ENCODE measurements at regions not wholly inside any gene's neighbourhood (a gene's known extent, or its start where the extent isn't known, plus 50 kb on each side); places are given as distances from the start of the nearest gene placed in this dataset.
A peak's percentile ranks its signal among the peaks of the same experiment; 100 is the strongest.

DNA sequence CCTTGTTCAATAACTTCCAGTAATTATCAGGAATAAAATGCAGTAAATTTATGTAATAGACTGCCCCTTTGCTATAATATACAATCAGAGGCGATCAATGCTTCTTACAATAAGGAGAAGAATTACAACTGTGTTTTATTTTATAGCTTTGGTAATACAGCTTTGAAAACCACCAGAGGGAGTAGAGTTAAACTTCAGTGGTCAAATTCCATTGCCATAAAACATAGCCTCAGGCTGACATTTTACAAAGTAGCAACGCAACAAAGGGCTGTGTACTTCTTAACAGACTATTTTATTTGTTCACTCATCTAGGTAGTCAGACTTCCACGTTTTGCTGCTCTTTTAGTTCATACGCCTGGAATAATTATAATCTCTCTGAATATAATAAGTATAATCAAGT lies 58.5 kb downstream of the TEX13C start:
- no peak for DNase-seq
- Histone ChIP-seq H3K9ac (ENCODE audit: extremely low read depth, low read length, poor library complexity, severe bottlenecking) (no peak overlapping the region), H3K36me3 (ENCODE audit: control insufficient read depth, insufficient read depth, low read length) (peaks cover 3% of the 10 kb centered on the region), H3K4me3 (ENCODE audit: low read length) (no peak overlapping the region), H3K27ac (ENCODE audit: low read depth, low read length) (no peak overlapping the region), H3K4me1 (ENCODE audit: control insufficient read depth, insufficient read depth, low read length) (no peaks in the 10 kb centered on the region), H3K9me3 (ENCODE audit: control insufficient read depth, low read length) (no peaks in the 10 kb centered on the region), H3K27me3 (ENCODE audit: control insufficient read depth, insufficient read depth, low read length, poor library complexity, severe bottlenecking) (no peaks in the 10 kb centered on the region)
- Mint-ChIP-seq H3K4me1 (no peaks in the 10 kb centered on the region), H3K27ac (no peak overlapping the region), H3K9me3 (peaks cover 12% of the 10 kb centered on the region), H3K27me3 (ENCODE audit: insufficient read depth) (peaks cover 6% of the 10 kb centered on the region), H3K4me3 (no peak overlapping the region), H3K36me3 (ENCODE audit: low read depth) (peaks cover 3% of the 10 kb centered on the region)
- TF ChIP-seq CTCF (conservative IDR thresholded peaks at IDR 0.05), result peak; percentile 65
- 58% methylated on average over 1 of the region's 4 CpGs; no CpG with 5 or more reads in 1 of the 2 experiments for WGBS, 2 experiments (ENCODE audit: insufficient coverage in 1 of 2, insufficient read length in 1 of 2)

GRCh38 chrX:125378770-125379169 lies 59.1 kb downstream of the TEX13C start:
- H3K9me3 ChIP-seq (ENCODE audit: control insufficient read depth, low read length), result no peaks in the 10 kb centered on the region
- H3K27me3 ChIP-seq (ENCODE audit: control insufficient read depth, insufficient read depth, low read length, poor library complexity, severe bottlenecking), result no peaks in the 10 kb centered on the region
- H3K36me3 ChIP-seq (ENCODE audit: control insufficient read depth, insufficient read depth, low read length), result peaks cover 3% of the 10 kb centered on the region
- DNase-seq, result no peak
- WGBS, 2 experiments (ENCODE audit: insufficient coverage in 1 of 2, insufficient read length in 1 of 2), result 100% methylated on average over 1 of the region's 3 CpGs; no CpG with 5 or more reads in 1 of the 2 experiments
- H3K4me3 Mint-ChIP-seq, result no peak overlapping the region
- no peak overlapping the region for H3K4me3 ChIP-seq (ENCODE audit: low read length)
- no peaks in the 10 kb centered on the region for H3K4me1 Mint-ChIP-seq
- no peak overlapping the region for H3K27ac Mint-ChIP-seq
- H3K9me3 Mint-ChIP-seq, result peaks cover 12% of the 10 kb centered on the region
- H3K4me1 ChIP-seq (ENCODE audit: control insufficient read depth, insufficient read depth, low read length), result no peaks in the 10 kb centered on the region
- TF ChIP-seq CTCF (conservative IDR thresholded peaks at IDR 0.05), result no peak
- H3K27me3 Mint-ChIP-seq (ENCODE audit: insufficient read depth), result peaks cover 6% of the 10 kb centered on the region
- H3K9ac ChIP-seq (ENCODE audit: extremely low read depth, low read length, poor library complexity, severe bottlenecking), result no peak overlapping the region
- H3K27ac ChIP-seq (ENCODE audit: low read depth, low read length), result no peak overlapping the region
- H3K36me3 Mint-ChIP-seq (ENCODE audit: low read depth), result peaks cover 6% of the 10 kb centered on the region

- WGBS, 2 experiments (ENCODE audit: insufficient coverage in 1 of 2, insufficient read length in 1 of 2), result 58% methylated on average over 4 of the region's 4 CpGs; no CpG with 5 or more reads in 1 of the 2 experiments
These were observed 62.5 kb downstream of the TEX13C start for GRCh38 chrX:125382148-125382628.

More at GRCh38 chrX:125382148-125382628, 62.5 kb downstream of the TEX13C start:
- Mint-ChIP-seq H3K27me3 (ENCODE audit: insufficient read depth) (no peaks in the 10 kb centered on the region), H3K9me3 (no peaks in the 10 kb centered on the region), H3K4me3 (no peak overlapping the region), H3K4me1 (peaks cover 9% of the 10 kb centered on the region), H3K36me3 (ENCODE audit: low read depth) (peaks cover 34% of the 10 kb centered on the region), H3K27ac (no peak overlapping the region)
- H3K4me1 ChIP-seq (ENCODE audit: control insufficient read depth, insufficient read depth, low read length), result no peaks in the 10 kb centered on the region
- no peaks in the 10 kb centered on the region for H3K27me3 ChIP-seq (ENCODE audit: control insufficient read depth, insufficient read depth, low read length, poor library complexity, severe bottlenecking)
- H3K9me3 ChIP-seq (ENCODE audit: control insufficient read depth, low read length), result no peaks in the 10 kb centered on the region
- DNase-seq, result peak; percentile 58
- H3K9ac ChIP-seq (ENCODE audit: extremely low read depth, low read length, poor library complexity, severe bottlenecking), result no peak overlapping the region
- H3K27ac ChIP-seq (ENCODE audit: low read depth, low read length), result no peak overlapping the region
- H3K4me3 ChIP-seq (ENCODE audit: low read length), result no peak overlapping the region
- no peak for TF ChIP-seq CTCF (conservative IDR thresholded peaks at IDR 0.05)
- peaks cover 24% of the 10 kb centered on the region for H3K36me3 ChIP-seq (ENCODE audit: control insufficient read depth, insufficient read depth, low read length)

Measured in endodermal cell (in vitro differentiated cells).